Mesenchymal stem cell (in vitro differentiated cells and primary cell): ENCODE measurements at regions not wholly inside any gene's neighbourhood (a gene's known extent, or its start where the extent isn't known, plus 50 kb on each side); places are given as distances from the start of the nearest gene placed in this dataset.

ENCODE experiments used
- DNase-seq: peaks from one replicate; pipeline ENCODE4 v3.0.0-alpha.2; 2013
- H2AFZ ChIP-seq: one replicate; pipeline ENCODE4 v1.6.1; 2013; ENCODE audit warnings: low read depth, mild to moderate bottlenecking, control low read depth, inconsistent platforms, low read length, moderate library complexity
- H2AK5ac ChIP-seq: 2 replicates; pipeline ENCODE4 v1.6.1; 2013; ENCODE audit warnings: low read length, moderate library complexity, mild to moderate bottlenecking, inconsistent platforms; ENCODE audit not compliant: severe bottlenecking
- H2BK120ac ChIP-seq: one replicate; pipeline ENCODE4 v1.6.1; 2013; ENCODE audit warnings: low read depth, mild to moderate bottlenecking, inconsistent platforms, low read length, moderate library complexity
- H2BK12ac ChIP-seq, 2 experiments: one replicate each; pipeline ENCODE4 v1.6.1; 2013; ENCODE audit warnings: inconsistent platforms in 2 of 2, low read length in 2 of 2, mild to moderate bottlenecking in 2 of 2, moderate library complexity in 2 of 2, control low read depth in 1 of 2
- H2BK15ac ChIP-seq: one replicate; pipeline ENCODE4 v1.6.1; 2013; ENCODE audit warnings: mild to moderate bottlenecking, low read depth, inconsistent platforms; ENCODE audit not compliant: poor library complexity, severe bottlenecking
- H2BK5ac ChIP-seq: 2 replicates; pipeline ENCODE4 v1.6.1; 2013; ENCODE audit warnings: low read depth, mild to moderate bottlenecking, low read length, control low read depth, inconsistent platforms; ENCODE audit not compliant: poor library complexity, severe bottlenecking
- H3K14ac ChIP-seq, 2 experiments: one replicate each; pipeline ENCODE4 v1.6.1; 2013; ENCODE audit warnings: inconsistent platforms in 2 of 2, low read length in 2 of 2, control low read depth in 1 of 2, mild to moderate bottlenecking in 1 of 2, moderate library complexity in 1 of 2
- H3K18ac ChIP-seq, 2 experiments: one replicate each; pipeline ENCODE4 v1.6.1; 2013; ENCODE audit warnings: inconsistent platforms in 2 of 2, low read length in 2 of 2, control low read depth in 1 of 2, low read depth in 1 of 2, mild to moderate bottlenecking in 1 of 2
- H3K23ac ChIP-seq, 2 experiments: one replicate each; pipeline ENCODE4 v1.6.1; 2013; ENCODE audit warnings: inconsistent platforms in 2 of 2, low read length in 2 of 2, mild to moderate bottlenecking in 2 of 2, moderate library complexity in 2 of 2, control low read depth in 1 of 2
- H3K27ac ChIP-seq: 2 replicates; pipeline ENCODE4 v1.5.1; 2013; ENCODE audit warnings: mild to moderate bottlenecking, moderate library complexity, low read length, control low read depth, inconsistent platforms; ENCODE audit not compliant: poor library complexity, severe bottlenecking
- H3K27me3 ChIP-seq, 2 experiments: 2 replicates each; pipeline versions ENCODE4 v1.6.1 to v1.7.0; 2013; ENCODE audit warnings: low read length in 2 of 2, mild to moderate bottlenecking in 2 of 2, moderate library complexity in 2 of 2, control low read depth in 1 of 2, inconsistent platforms in 1 of 2; ENCODE audit not compliant: control insufficient read depth in 1 of 2, insufficient read depth in 1 of 2
- H3K36me3 ChIP-seq, 2 experiments: 2 replicates each; pipeline versions ENCODE4 v1.6.1 to v1.7.0; 2013; ENCODE audit warnings: low read length in 2 of 2, control low read depth in 1 of 2, inconsistent platforms in 1 of 2, low read depth in 1 of 2, mild to moderate bottlenecking in 1 of 2; ENCODE audit not compliant: insufficient read depth in 2 of 2, control insufficient read depth in 1 of 2
- H3K4ac ChIP-seq, 2 experiments: one replicate each; pipeline ENCODE4 v1.6.1; 2013; ENCODE audit warnings: inconsistent platforms in 2 of 2, low read length in 2 of 2, mild to moderate bottlenecking in 2 of 2, moderate library complexity in 2 of 2, control low read depth in 1 of 2, low read depth in 1 of 2
- H3K4me1 ChIP-seq: 2 replicates; pipeline ENCODE4 v1.6.1; 2013; ENCODE audit warnings: low read depth, low read length, control low read depth; ENCODE audit not compliant: control insufficient read depth, insufficient read depth
- H3K4me2 ChIP-seq: 2 replicates; pipeline ENCODE4 v1.6.1; 2013; ENCODE audit warnings: low read length, mild to moderate bottlenecking, inconsistent platforms; ENCODE audit not compliant: poor library complexity, severe bottlenecking
- H3K4me3 ChIP-seq, 2 experiments: 2 replicates each; pipeline versions ENCODE4 v1.5.1 to v1.7.0; 2013; ENCODE audit warnings: low read length in 2 of 2, mild to moderate bottlenecking in 2 of 2, control low read depth in 1 of 2, low read depth in 1 of 2; ENCODE audit not compliant: insufficient read depth in 1 of 2
- H3K79me1 ChIP-seq: replicated peaks from 2 replicates; pipeline ENCODE4 v1.6.1; 2013; ENCODE audit warnings: mild to moderate bottlenecking, control low read depth, low read length, inconsistent platforms; ENCODE audit not compliant: poor library complexity, severe bottlenecking
- H3K9ac ChIP-seq: 2 replicates; pipeline ENCODE4 v1.7.0; 2013; ENCODE audit warnings: mild to moderate bottlenecking, low read length, moderate library complexity
- H3K9me3 ChIP-seq: 2 replicates; pipeline ENCODE4 v1.7.0; 2013; ENCODE audit warnings: mild to moderate bottlenecking, low read length; ENCODE audit not compliant: control insufficient read depth
- H4K8ac ChIP-seq: one replicate; pipeline ENCODE4 v1.6.1; 2013; ENCODE audit warnings: inconsistent platforms, mild to moderate bottlenecking, low read length, moderate library complexity
- H4K91ac ChIP-seq: one replicate; pipeline ENCODE4 v1.6.1; 2013; ENCODE audit warnings: mild to moderate bottlenecking, low read length, inconsistent platforms
- WGBS: methylation state at CpG from one replicate; pipeline ENCODE4 v1.1.7; 2013; ENCODE audit warnings: mixed read lengths; 5-methylcytosine and 5-hydroxymethylcytosine counted together

GRCh38 chr2:5145801-5146200, 546.4 kb upstream of the SOX11 start:
- H3K4ac ChIP-seq: no peak overlapping the region
- WGBS: 100% methylated on average over 3 of the region's 4 CpGs
- no peak overlapping the region for H3K9ac ChIP-seq
- H3K4me2 ChIP-seq: no peak overlapping the region
- no peak overlapping the region for H4K91ac ChIP-seq
- peaks cover 34% of the 10 kb centered on the region for H3K9me3 ChIP-seq
- no peak overlapping the region for H3K27ac ChIP-seq
- H3K36me3 ChIP-seq: no peaks in the 10 kb centered on the region
- no peak overlapping the region for H2BK5ac ChIP-seq
- H3K79me1 ChIP-seq: no peaks in the 10 kb centered on the region
- H2AFZ ChIP-seq: no peak overlapping the region
- H4K8ac ChIP-seq: no peak overlapping the region
- no peak overlapping the region for H2AK5ac ChIP-seq
- H3K14ac ChIP-seq: no peak overlapping the region
- no peak overlapping the region for H2BK15ac ChIP-seq
- no peak overlapping the region for H3K23ac ChIP-seq
- DNase-seq: no peak
- peaks cover 1% of the 10 kb centered on the region for H3K4me1 ChIP-seq
- H2BK120ac ChIP-seq: no peak overlapping the region
- H3K18ac ChIP-seq: no peak overlapping the region
- H2BK12ac ChIP-seq: no peak overlapping the region
- H3K27me3 ChIP-seq: no peaks in the 10 kb centered on the region
- no peak overlapping the region for H3K4me3 ChIP-seq

- Histone ChIP-seq H3K23ac (no peak overlapping the region), H4K8ac (no peak overlapping the region), H3K4me2 (no peak overlapping the region), H2BK15ac (no peak overlapping the region), H2AK5ac (no peak overlapping the region), H2AFZ (no peak overlapping the region), H3K4ac (no peak overlapping the region), H3K4me3 (no peak overlapping the region), H4K91ac (no peak overlapping the region), H3K27ac (no peak overlapping the region), H2BK120ac (no peak overlapping the region), H3K9ac (no peak overlapping the region), H2BK12ac (no peak overlapping the region), H3K14ac (no peak overlapping the region), H3K36me3 (no peaks in the 10 kb centered on the region), H3K18ac (no peak overlapping the region), H3K27me3 (no peaks in the 10 kb centered on the region), H3K79me1 (no peaks in the 10 kb centered on the region), H2BK5ac (no peak overlapping the region), H3K4me1 (no peaks in the 10 kb centered on the region), H3K9me3 (peaks cover 54% of the 10 kb centered on the region)
- 89% methylated on average over 3 of the region's 5 CpGs for WGBS
- no peak for DNase-seq
Measured at GRCh38 chr2:5148392-5149085, 543.6 kb upstream of the SOX11 start.

- no peak overlapping the region for H3K18ac ChIP-seq
- no peaks in the 10 kb centered on the region for H3K27me3 ChIP-seq
- H3K14ac ChIP-seq: no peak overlapping the region
- H3K4me3 ChIP-seq: no peak overlapping the region
- no peaks in the 10 kb centered on the region for H3K36me3 ChIP-seq
- H4K91ac ChIP-seq: no peak overlapping the region
- no peak overlapping the region for H3K23ac ChIP-seq
- no peak overlapping the region for H4K8ac ChIP-seq
- H3K9me3 ChIP-seq: peaks cover 58% of the 10 kb centered on the region
- H3K4ac ChIP-seq: no peak overlapping the region
- no peak overlapping the region for H3K9ac ChIP-seq
- H3K4me1 ChIP-seq: no peaks in the 10 kb centered on the region
- 87% methylated on average over 3 of the region's 5 CpGs for WGBS
- H2BK15ac ChIP-seq: no peak overlapping the region
- no peak for DNase-seq
- H2AFZ ChIP-seq: no peak overlapping the region
- H2BK12ac ChIP-seq: no peak overlapping the region
- no peak overlapping the region for H2BK5ac ChIP-seq
- H3K27ac ChIP-seq: no peak overlapping the region
- H2BK120ac ChIP-seq: no peak overlapping the region
- H2AK5ac ChIP-seq: no peak overlapping the region
- H3K79me1 ChIP-seq: no peaks in the 10 kb centered on the region
- no peak overlapping the region for H3K4me2 ChIP-seq
Measured at GRCh38 chr2:5150871-5151270, 541.3 kb upstream of the SOX11 start.

- H3K36me3 ChIP-seq: no peaks in the 10 kb centered on the region
- H3K9ac ChIP-seq: peak overlapping the region; percentile 35
- H2AFZ ChIP-seq: no peak overlapping the region
- H3K4me1 ChIP-seq: peaks cover 1% of the 10 kb centered on the region
- no peak overlapping the region for H3K4me2 ChIP-seq
- H3K18ac ChIP-seq: no peak overlapping the region
- WGBS: 0% methylated on average over 2 of the region's 3 CpGs
- H3K27me3 ChIP-seq: no peaks in the 10 kb centered on the region
- H4K8ac ChIP-seq: no peak overlapping the region
- no peak overlapping the region for H2BK120ac ChIP-seq
- no peak overlapping the region for H3K4ac ChIP-seq
- no peaks in the 10 kb centered on the region for H3K79me1 ChIP-seq
- H2AK5ac ChIP-seq: no peak overlapping the region
- DNase-seq: peak; percentile 75
- no peak overlapping the region for H2BK15ac ChIP-seq
- no peak overlapping the region for H3K4me3 ChIP-seq
- no peak overlapping the region for H2BK12ac ChIP-seq
- no peak overlapping the region for H3K14ac ChIP-seq
- no peak overlapping the region for H4K91ac ChIP-seq
- H3K23ac ChIP-seq: no peak overlapping the region
- peak overlapping the region; percentile 34 for H3K27ac ChIP-seq
- H2BK5ac ChIP-seq: no peak overlapping the region
- H3K9me3 ChIP-seq: peaks cover 24% of the 10 kb centered on the region
Measured at GRCh38 chr2:5164776-5165525, 527.2 kb upstream of the SOX11 start.
